Cardiac muscle cell (in vitro differentiated cells and primary cell): ENCODE measurements at regions not wholly inside any gene's neighbourhood (a gene's known extent, or its start where the extent isn't known, plus 50 kb on each side); places are given as distances from the start of the nearest gene placed in this dataset.

Experiments used
- DNase-seq, 2 donors: peaks; one replicate each; pipeline versions ENCODE4 v3.0.0 to v3.0.0-alpha.2; 2010 to 2017; ENCODE audit warnings: low read depth in 1 of 2, low spot score in 1 of 2
- H3K27ac ChIP-seq: fragments of 200-600 bp; sonication (generic); 2 replicates; pipeline ENCODE4 v1.5.1; 2016
- H3K27me3 ChIP-seq: fragments of 200-600 bp; sonication (generic); 2 replicates; pipeline ENCODE4 v1.6.0; 2016; ENCODE audit warnings: control low read depth
- H3K36me3 ChIP-seq: fragments of 200-600 bp; sonication (generic); 2 replicates; pipeline ENCODE4 v1.5.1; 2016; ENCODE audit warnings: control low read depth
- H3K4me1 ChIP-seq: fragments of 200-600 bp; sonication (generic); 2 replicates; pipeline ENCODE4 v1.8.1; 2017; ENCODE audit warnings: low read depth, mild to moderate bottlenecking, mixed run types
- H3K4me3 ChIP-seq: fragments of 200-600 bp; sonication (generic); 2 replicates; pipeline ENCODE4 v1.5.1; 2016; ENCODE audit warnings: mild to moderate bottlenecking
- H3K9me3 ChIP-seq: fragments of 200-600 bp; sonication (generic); 2 replicates; pipeline ENCODE4 v1.5.1; 2017; ENCODE audit warnings: low read depth, mild to moderate bottlenecking, control low read depth
- CTCF ChIP-seq: IDR thresholded peaks from 2 replicates; pipeline ENCODE4 v1.5.1; 2012; ENCODE audit warnings: low read depth, mild to moderate bottlenecking, low read length

GRCh38 chr1:182183606-182184005 is 122.1 kb upstream of the ZNF648 start:
- Histone ChIP-seq H3K36me3 (no peaks in the 10 kb centered on the region), H3K27me3 (peaks cover 43% of the 10 kb centered on the region), H3K4me1 (no peaks in the 10 kb centered on the region), H3K27ac (no peak overlapping the region), H3K9me3 (no peaks in the 10 kb centered on the region), H3K4me3 (no peak overlapping the region)
- DNase-seq: no peak
- no peak for TF ChIP-seq CTCF

GRCh38 chr1:182182311-182182710 is 120.8 kb upstream of the ZNF648 start:
- no peaks in the 10 kb centered on the region for H3K4me1 ChIP-seq

GRCh38 chr1:182181167-182181572 is 119.7 kb upstream of the ZNF648 start:
- no peak for DNase-seq
- peaks cover 28% of the 10 kb centered on the region for H3K27me3 ChIP-seq
- H3K4me3 ChIP-seq: no peak overlapping the region
- no peaks in the 10 kb centered on the region for H3K4me1 ChIP-seq
- no peaks in the 10 kb centered on the region for H3K9me3 ChIP-seq
- no peak overlapping the region for H3K27ac ChIP-seq
- TF ChIP-seq CTCF: no peak
- no peaks in the 10 kb centered on the region for H3K36me3 ChIP-seq

More at GRCh38 chr1:182182311-182182710, 120.8 kb upstream of the ZNF648 start:
- Histone ChIP-seq H3K4me3 (no peak overlapping the region), H3K27ac (no peak overlapping the region), H3K27me3 (peaks cover 31% of the 10 kb centered on the region), H3K9me3 (no peaks in the 10 kb centered on the region), H3K36me3 (no peaks in the 10 kb centered on the region)
- no peak for DNase-seq
- TF ChIP-seq CTCF: no peak

GRCh38 chr1:182175361-182175931 is 113.9 kb upstream of the ZNF648 start:
- TF ChIP-seq CTCF: no peak
- H3K27ac ChIP-seq: no peak overlapping the region
- no peak for DNase-seq
- no peak overlapping the region for H3K4me3 ChIP-seq
- H3K9me3 ChIP-seq: no peaks in the 10 kb centered on the region
- no peaks in the 10 kb centered on the region for H3K4me1 ChIP-seq
- no peaks in the 10 kb centered on the region for H3K27me3 ChIP-seq
- H3K36me3 ChIP-seq: no peaks in the 10 kb centered on the region

GRCh38 chr1:182174513-182174855 is 113.0 kb upstream of the ZNF648 start:
- Histone ChIP-seq H3K36me3 (no peaks in the 10 kb centered on the region), H3K4me3 (no peak overlapping the region), H3K27me3 (no peaks in the 10 kb centered on the region), H3K27ac (no peak overlapping the region), H3K4me1 (no peaks in the 10 kb centered on the region), H3K9me3 (no peaks in the 10 kb centered on the region)
- no peak for TF ChIP-seq CTCF
- no peak for DNase-seq
